Choroid plexus epithelial cell (primary cell): ENCODE measurements at regions not wholly inside any gene's neighbourhood (a gene's known extent, or its start where the extent isn't known, plus 50 kb on each side); places are given as distances from the start of the nearest gene placed in this dataset.

Experiments used
- DNase-seq: peaks from one replicate; pipeline ENCODE4 v3.0.0-alpha.2; 2010; ENCODE audit warnings: low read depth
- H3K4me3 ChIP-seq: 2 replicates; pipeline ENCODE4 v1.5.1; 2011; ENCODE audit warnings: low read depth, mild to moderate bottlenecking, control low read depth, low read length, moderate library complexity
- TF ChIP-seq, protein P1 (sequence below): conservative IDR thresholded peaks from 2 replicates; pipeline ENCODE4 v1.5.1; 2011; ENCODE audit warnings: low read depth, mild to moderate bottlenecking, control low read depth, inconsistent platforms, low read length, moderate library complexity

DNA sequence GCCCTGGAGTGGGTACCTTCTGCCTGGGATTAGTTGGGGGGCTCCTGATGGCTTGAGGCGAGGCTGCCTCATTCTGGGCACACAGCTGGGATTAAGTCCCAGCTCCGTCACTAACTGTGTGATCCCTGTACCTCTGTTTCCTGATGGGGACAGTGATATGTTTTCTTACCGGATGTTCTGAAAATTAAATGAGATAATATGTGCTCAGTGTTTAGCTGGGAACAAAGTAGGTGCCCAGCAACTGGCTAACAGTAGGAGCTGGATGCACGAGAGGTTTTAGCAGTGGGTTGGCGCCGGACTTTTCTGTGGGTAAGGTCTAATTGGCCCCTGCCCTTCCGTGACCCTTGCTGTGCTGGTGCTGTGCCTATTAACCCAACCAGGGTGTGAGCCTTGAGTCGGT lies 203.4 kb downstream of the URI1 start:
- DNase-seq, result no peak
- TF ChIP-seq, protein P1, sequence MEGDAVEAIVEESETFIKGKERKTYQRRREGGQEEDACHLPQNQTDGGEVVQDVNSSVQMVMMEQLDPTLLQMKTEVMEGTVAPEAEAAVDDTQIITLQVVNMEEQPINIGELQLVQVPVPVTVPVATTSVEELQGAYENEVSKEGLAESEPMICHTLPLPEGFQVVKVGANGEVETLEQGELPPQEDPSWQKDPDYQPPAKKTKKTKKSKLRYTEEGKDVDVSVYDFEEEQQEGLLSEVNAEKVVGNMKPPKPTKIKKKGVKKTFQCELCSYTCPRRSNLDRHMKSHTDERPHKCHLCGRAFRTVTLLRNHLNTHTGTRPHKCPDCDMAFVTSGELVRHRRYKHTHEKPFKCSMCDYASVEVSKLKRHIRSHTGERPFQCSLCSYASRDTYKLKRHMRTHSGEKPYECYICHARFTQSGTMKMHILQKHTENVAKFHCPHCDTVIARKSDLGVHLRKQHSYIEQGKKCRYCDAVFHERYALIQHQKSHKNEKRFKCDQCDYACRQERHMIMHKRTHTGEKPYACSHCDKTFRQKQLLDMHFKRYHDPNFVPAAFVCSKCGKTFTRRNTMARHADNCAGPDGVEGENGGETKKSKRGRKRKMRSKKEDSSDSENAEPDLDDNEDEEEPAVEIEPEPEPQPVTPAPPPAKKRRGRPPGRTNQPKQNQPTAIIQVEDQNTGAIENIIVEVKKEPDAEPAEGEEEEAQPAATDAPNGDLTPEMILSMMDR, result no peak
- no peak overlapping the region for H3K4me3 ChIP-seq

DNA sequence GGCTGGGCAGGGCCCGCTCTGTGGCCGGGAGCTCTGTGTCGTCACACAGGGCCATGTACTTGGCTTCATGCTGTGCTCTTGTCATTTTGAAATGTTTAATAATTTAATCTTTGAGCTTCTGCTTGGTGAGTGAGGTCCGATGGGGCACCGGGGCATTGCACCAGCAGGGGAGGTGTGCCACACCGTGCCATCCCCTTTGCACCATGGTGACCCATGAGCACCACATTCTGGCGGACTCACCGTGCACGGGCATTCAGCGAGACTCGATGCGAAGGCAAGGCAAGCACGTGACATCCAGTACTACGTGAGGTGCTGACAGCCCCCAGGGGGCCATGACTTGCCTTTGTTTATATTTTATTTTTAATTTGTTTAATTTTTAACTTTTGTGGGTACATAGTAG lies 204.3 kb downstream of the URI1 start:
- TF ChIP-seq, protein P1, result no peak
- DNase-seq, result no peak
- H3K4me3 ChIP-seq, result no peak overlapping the region

DNA sequence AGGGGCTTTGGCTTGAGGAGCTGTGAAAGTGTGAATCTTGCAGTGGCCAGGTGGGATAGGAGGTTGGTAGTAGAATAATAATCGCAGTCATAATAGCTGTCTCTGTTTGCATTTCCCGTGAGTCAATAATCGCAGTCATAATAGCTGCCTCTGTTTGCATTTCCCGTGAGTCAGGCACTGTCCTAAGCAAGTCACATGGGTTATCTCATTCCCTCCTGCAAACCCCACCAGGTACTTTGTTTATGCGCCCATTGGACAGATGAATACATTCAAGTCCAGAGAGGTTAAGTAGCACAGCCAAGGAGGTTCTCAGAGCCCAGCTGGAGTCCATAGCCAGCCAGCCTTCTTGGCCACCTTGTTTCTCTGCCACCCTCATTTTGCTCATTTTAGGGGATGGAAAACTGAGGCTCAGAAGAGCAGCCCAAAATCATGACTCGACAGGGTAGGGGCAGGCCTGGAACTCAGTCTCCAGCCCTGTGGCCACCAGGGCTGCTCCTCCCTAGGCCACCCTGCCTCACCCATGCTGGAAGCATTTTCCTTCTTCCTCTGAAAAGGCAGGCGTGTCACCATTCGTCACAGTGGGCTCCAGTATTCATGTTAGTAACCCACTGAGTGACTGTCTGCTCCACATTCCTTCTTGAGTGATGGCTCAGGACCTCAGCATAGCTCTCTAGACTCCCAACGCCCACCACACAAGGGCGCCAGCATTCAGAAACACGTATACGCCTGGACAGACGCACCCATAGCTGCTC lies 206.2 kb downstream of the URI1 start:
- no peak for DNase-seq
- TF ChIP-seq, protein P1, result no peak

DNA sequence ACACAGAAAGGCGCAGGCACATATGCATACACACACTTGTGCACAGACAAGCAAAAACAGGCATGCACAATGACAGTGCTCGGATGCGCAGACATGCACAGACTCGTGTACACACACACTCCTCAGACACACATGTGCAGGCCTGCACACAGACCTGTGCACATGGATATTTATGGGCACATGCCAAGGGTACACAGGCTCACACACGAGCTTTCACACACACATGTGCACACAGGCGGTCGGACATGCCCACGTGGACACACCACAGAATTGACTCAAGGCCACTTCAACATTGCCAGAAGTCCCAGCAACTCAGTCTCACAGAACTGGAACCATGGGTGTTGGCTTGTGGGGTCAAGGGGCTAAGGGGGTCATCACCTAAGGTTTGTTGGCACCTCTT lies 206.8 kb downstream of the URI1 start:
- TF ChIP-seq, protein P1, result no peak
- DNase-seq, result no peak

More for the DNA sequence above, 206.2 kb downstream of the URI1 start:
- no peak overlapping the region for H3K4me3 ChIP-seq

DNA sequence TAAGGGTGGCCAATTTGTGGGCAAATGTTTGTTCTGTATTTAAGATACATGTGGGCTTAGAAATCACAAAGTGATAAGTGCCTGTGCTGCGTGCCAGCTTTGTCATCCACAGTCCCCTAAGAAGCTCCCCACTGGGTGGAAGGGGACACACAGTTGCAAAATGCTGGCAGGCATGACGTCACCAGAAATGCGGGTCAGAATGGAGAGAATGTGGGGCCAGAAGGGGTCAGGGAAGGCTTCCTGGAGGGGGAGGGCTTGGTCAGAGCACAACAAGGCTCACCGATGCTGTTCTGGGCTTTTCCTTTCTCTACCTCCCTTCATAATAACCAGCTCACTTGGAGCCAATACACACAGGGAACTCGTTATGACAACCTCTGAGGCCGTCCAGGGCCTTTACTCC lies 207.3 kb downstream of the URI1 start:
- TF ChIP-seq, protein P1, result no peak

More for the DNA sequence above, 206.8 kb downstream of the URI1 start:
- H3K4me3 ChIP-seq, result no peak overlapping the region

DNA sequence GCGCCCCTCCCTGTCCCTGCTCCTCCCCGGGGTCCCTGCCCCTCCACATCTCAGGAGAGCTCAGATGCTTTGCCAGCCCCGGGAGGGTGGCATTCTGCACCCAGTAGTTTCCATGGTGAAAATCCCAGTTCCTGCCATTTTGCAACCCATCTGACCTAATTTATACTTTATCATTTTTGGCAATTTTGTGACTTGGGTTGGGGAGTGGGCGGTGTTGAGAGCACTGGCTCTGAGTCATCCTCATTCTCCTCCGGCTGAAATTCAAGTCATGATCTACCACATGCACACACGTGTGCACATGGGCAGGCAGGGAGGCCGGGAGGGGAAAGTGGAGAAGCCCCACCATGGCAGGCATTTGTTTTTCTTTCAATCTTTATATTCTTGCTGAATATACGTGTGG lies 208.6 kb downstream of the URI1 start:
- TF ChIP-seq, protein P1, result no peak
- no peak for DNase-seq
- H3K4me3 ChIP-seq, result no peak overlapping the region

More for the DNA sequence above, 207.3 kb downstream of the URI1 start:
- no peak for DNase-seq
- H3K4me3 ChIP-seq, result no peak overlapping the region

DNA sequence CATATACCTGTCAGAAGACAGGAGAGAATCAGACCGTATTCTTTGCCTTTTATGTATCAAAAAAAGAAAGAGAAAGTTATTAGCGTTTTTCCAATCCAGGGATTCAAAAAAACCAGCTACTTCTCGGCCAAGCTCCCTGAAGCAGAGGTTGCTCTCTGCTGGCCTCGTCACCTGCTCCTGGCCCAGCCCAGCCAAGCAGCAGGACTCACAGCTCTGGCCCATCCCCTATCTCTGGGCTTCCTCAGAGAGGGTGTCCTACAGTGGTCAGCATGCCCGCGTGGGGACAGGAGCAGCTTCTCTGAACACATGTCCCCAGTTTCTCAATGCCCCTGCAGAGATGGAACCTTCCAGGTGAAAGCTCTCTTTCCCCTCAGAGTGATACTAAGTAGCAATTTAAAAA lies 209.0 kb downstream of the URI1 start:
- TF ChIP-seq, protein P1, result no peak
- DNase-seq, result no peak
- H3K4me3 ChIP-seq, result no peak overlapping the region
